Thoracic aorta (tissue), 2 donors: ENCODE measurements at regions not wholly inside any gene's neighbourhood (a gene's known extent, or its start where the extent isn't known, plus 50 kb on each side); places are given as distances from the start of the nearest gene placed in this dataset.
A peak's percentile ranks its signal among the peaks of the same experiment; 100 is the strongest.

Experiments
- ATAC-seq: fragments of 150-250 bp; one replicate; pipeline ENCODE4 v1.8.0; 2017; ENCODE audit warnings: low read depth; ENCODE audit not compliant: insufficient number of reproducible peaks, low FRiP score
- DNase-seq: peaks from one replicate; pipeline ENCODE4 v3.0.0-alpha.2; 2020; ENCODE audit warnings: low spot score
- H3K27ac ChIP-seq, 2 donors: fragments of 200-600 bp; sonication (generic); 1 replicate in 1 of 2; 2 replicates in 1 of 2; pipeline ENCODE4 v1.5.1; 2016; ENCODE audit warnings: mild to moderate bottlenecking in 2 of 2, moderate library complexity in 2 of 2
- H3K27me3 ChIP-seq: fragments of 200-600 bp; sonication (generic); replicated peaks from 2 replicates; pipeline ENCODE4 v1.6.0; 2016; ENCODE audit warnings: mild to moderate bottlenecking; ENCODE audit not compliant: insufficient read depth
- H3K36me3 ChIP-seq: fragments of 200-600 bp; sonication (generic); one replicate; pipeline ENCODE4 v1.5.1; 2016
- H3K4me1 ChIP-seq, 2 donors: fragments of 200-600 bp; sonication (generic); 1 replicate in 1 of 2; 2 replicates in 1 of 2; pipeline versions ENCODE4 v1.5.1 to v1.6.0; 2016; ENCODE audit warnings: low read depth in 2 of 2, mild to moderate bottlenecking in 1 of 2; ENCODE audit not compliant: control insufficient read depth in 1 of 2
- H3K4me3 ChIP-seq: fragments of 200-600 bp; sonication (generic); 2 replicates; pipeline ENCODE4 v1.5.1; 2016; ENCODE audit warnings: mild to moderate bottlenecking
- H3K9me3 ChIP-seq: fragments of 200-600 bp; sonication (generic); 2 replicates; pipeline ENCODE4 v1.5.1; 2016
- TF ChIP-seq, protein P1 (sequence below): fragments of 200-600 bp; sonication (generic); IDR thresholded peaks from one replicate; pipeline ENCODE4 v1.5.1; 2019; ENCODE audit warnings: antibody characterized with exemption

DNA sequence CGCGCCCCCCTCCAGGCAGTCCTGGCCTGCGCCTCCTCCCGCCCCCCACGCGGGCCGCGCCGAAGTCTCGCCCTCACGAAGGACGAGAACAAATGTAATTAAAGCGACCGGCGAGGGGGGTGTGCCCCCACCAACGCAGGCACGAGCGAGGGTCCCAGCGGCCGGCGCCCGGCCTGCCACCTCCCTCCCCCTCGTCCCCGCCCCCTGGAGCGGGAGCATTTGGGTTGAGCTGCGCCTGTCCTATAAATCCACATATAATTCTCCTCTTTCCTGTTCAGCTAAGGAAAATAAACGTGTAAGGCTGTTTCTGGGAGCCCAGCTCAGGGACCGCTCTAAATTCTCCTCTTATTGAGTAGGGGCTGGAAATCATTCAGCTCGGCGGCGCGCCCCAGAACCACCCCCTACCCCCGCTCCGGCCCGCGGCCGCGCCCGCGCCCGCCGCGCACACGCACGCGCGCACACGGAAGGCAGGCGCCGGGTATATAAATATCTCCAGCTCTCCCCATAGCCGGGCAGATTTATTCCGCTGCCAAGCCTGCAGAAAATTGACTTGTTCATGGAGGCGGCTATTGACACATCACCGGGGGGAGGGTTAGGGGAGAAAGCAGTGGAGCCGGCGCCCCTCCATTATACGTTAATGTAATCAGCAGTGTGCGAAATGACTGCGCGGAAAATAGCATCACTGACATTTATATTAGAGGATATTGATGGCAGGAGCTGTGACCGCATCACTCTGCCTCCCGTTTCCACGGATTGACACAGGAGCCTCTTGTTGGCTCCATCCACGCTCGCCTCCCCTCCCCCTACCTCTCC is 61.6 kb upstream of the BTRC start:
- H3K36me3 ChIP-seq, result no peaks in the 10 kb centered on the region
- peaks cover 6 to 19% of the 10 kb centered on the region in 2 donors for H3K4me1 ChIP-seq
- no peaks in the 10 kb centered on the region for H3K27me3 ChIP-seq
- ATAC-seq, result no peak
- TF ChIP-seq, protein P1, sequence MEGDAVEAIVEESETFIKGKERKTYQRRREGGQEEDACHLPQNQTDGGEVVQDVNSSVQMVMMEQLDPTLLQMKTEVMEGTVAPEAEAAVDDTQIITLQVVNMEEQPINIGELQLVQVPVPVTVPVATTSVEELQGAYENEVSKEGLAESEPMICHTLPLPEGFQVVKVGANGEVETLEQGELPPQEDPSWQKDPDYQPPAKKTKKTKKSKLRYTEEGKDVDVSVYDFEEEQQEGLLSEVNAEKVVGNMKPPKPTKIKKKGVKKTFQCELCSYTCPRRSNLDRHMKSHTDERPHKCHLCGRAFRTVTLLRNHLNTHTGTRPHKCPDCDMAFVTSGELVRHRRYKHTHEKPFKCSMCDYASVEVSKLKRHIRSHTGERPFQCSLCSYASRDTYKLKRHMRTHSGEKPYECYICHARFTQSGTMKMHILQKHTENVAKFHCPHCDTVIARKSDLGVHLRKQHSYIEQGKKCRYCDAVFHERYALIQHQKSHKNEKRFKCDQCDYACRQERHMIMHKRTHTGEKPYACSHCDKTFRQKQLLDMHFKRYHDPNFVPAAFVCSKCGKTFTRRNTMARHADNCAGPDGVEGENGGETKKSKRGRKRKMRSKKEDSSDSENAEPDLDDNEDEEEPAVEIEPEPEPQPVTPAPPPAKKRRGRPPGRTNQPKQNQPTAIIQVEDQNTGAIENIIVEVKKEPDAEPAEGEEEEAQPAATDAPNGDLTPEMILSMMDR, result no peak
- H3K4me3 ChIP-seq, result peak overlapping the region; percentile 70
- H3K9me3 ChIP-seq, result no peaks in the 10 kb centered on the region
- no peak for DNase-seq
- H3K27ac ChIP-seq, result no peak overlapping the region

DNA sequence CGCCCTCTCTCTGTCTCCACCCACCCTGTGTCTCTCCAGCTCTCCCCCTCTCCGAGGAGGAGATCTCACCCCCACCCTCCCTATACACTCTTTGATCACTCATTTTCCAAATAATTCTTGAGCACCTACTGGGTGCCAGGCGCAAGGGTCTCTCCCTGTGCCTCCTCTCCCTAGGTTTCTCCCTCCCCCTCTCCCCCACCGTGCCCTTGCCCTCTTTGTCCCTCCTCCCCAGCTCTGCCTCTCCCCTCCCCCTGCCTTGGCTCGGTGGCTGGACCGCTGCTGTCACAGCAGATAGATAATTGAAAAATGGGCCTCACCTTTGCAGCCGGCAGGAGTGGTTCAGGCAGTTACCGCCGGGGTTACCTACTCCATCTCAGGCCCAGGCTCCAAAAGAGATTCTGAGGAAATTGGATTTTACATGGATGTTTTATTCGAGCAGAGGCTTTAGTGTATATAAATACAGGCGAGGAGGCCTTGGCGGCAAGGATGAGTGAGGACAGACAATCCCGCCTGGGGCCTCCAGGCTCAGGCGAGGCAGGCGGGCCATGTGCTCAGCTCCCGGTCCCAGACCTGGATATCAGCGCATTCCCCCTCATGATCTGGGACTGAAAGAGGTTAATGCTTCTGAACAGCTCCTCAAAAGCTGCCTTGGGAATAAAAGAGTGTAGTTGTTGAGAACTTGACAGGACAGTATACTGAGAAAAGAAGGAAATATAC is 60.8 kb upstream of the BTRC start:
- H3K4me3 ChIP-seq, result peak overlapping the region; percentile 70
- no peak overlapping the region for H3K27ac ChIP-seq
- DNase-seq (no peak), ATAC-seq (no peak)
- no peaks in the 10 kb centered on the region for H3K36me3 ChIP-seq
- peaks cover 6 to 19% of the 10 kb centered on the region in 2 donors for H3K4me1 ChIP-seq
- no peaks in the 10 kb centered on the region for H3K27me3 ChIP-seq
- no peaks in the 10 kb centered on the region for H3K9me3 ChIP-seq
- TF ChIP-seq, protein P1, result no peak

DNA sequence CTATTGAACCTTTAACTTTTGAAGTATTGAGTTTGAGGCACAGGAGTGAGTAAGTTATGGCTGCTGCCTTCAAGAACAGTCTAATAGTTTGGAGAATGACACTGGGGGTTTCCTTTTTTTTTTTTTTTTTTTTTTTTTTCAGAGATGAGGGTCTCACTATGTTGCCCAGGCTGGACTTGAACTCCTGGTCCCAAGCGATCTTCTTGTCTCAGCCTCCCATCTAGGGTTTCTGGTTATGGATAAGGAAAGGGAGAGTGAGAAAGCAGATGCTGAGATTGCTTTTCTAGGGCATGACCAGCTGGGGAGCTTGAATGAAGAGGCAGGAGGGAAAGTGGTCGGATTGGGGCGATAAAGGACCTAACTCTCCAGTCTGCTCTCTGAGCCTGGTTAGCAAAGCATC is 59.9 kb upstream of the BTRC start:
- TF ChIP-seq, protein P1, result no peak
- no peaks in the 10 kb centered on the region for H3K27me3 ChIP-seq
- H3K4me1 ChIP-seq, result peaks cover 6 to 19% of the 10 kb centered on the region in 2 donors
- no peak overlapping the region for H3K27ac ChIP-seq
- no peak for ATAC-seq
- no peak for DNase-seq
- H3K36me3 ChIP-seq, result no peaks in the 10 kb centered on the region
- no peaks in the 10 kb centered on the region for H3K9me3 ChIP-seq
- H3K4me3 ChIP-seq, result no peak overlapping the region

DNA sequence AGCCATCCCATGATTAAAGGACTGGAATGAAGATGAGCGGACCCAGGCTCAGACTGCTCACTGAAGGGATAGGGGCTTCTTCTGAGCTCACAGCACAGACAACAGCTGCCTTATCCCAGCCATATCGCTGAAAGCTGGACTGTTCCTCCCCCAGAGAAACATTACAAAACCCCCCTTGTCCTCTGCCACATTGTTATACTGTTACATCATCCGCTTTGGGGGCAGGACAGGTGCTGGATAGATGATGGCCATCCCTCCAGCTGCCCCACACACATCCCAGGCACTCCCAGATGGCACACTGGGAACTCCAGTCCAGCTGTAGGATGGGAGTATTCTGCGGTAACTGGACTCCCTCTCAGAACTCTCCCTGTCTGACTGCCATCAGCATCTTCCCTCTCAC is 58.7 kb upstream of the BTRC start:
- Histone ChIP-seq H3K27ac (no peak overlapping the region), H3K27me3 (no peaks in the 10 kb centered on the region), H3K4me3 (no peak overlapping the region), H3K9me3 (no peaks in the 10 kb centered on the region), H3K4me1 (peaks cover 6 to 19% of the 10 kb centered on the region in 2 donors), H3K36me3 (no peaks in the 10 kb centered on the region)
- TF ChIP-seq, protein P1, result no peak
- ATAC-seq (no peak), DNase-seq (no peak)

DNA sequence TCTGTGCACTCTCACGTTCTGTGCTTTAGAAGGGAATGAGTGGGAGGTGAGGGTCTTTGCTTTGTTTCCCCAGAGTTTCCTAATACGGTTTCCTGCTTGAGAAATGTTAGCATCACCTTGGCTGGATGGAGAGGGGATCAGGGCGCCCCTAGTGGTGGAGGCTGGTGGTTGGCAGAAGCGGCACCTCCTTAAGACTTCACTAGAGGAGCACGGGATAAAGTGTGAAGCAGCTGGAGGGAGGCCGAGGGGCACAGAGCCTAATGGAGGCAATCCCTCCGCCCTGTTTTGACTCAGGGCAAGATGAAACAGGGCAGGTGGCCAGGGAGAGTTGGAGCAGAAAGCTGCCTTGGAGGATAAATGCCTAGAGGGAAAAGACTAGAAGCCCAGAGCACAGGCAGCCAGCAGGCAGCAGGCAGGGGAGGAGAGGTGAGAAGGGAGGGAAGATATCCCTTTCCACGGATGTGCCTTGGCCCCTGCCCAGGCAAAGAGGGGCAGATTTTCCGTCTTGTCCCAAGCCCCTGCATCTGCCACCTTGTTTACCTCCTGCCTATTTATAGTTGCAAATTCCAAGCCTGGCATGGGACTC is 56.0 kb upstream of the BTRC start:
- ATAC-seq, result no peak
- no peak for DNase-seq
- H3K9me3 ChIP-seq, result no peaks in the 10 kb centered on the region
- no peak overlapping the region for H3K4me3 ChIP-seq
- no peaks in the 10 kb centered on the region for H3K27me3 ChIP-seq
- peaks cover 0 to 1% of the 10 kb centered on the region in 2 donors for H3K4me1 ChIP-seq
- no peaks in the 10 kb centered on the region for H3K36me3 ChIP-seq
- TF ChIP-seq, protein P1, result peak; percentile 79
- H3K27ac ChIP-seq, result no peak overlapping the region
